Lung (tissue), 11 donors: ENCODE measurements at regions not wholly inside any gene's neighbourhood (a gene's known extent, or its start where the extent isn't known, plus 50 kb on each side); places are given as distances from the start of the nearest gene placed in this dataset.

Source experiments
- ATAC-seq: fragments of 200-7000 bp; cut with Tn5 transposase; one replicate; pipeline ENCODE4 v1.9.1; 2020; ENCODE audit warnings: moderate number of reproducible peaks; ENCODE audit not compliant: insufficient read depth, low FRiP score
- DNase-seq, 3 donors: peaks; one replicate each; pipeline ENCODE4 v3.0.0-alpha.2; 2013 to 2017
- H3K27ac ChIP-seq, 2 donors: one replicate each; pipeline ENCODE4 v1.5.1; 2013; ENCODE audit warnings: mild to moderate bottlenecking in 2 of 2, moderate library complexity in 2 of 2, control low read depth in 1 of 2, inconsistent platforms in 1 of 2, low read depth in 1 of 2, low read length in 1 of 2
- H3K27me3 ChIP-seq, 3 donors: one replicate each; pipeline ENCODE4 v1.5.1; 2013; ENCODE audit warnings: low read length in 2 of 3; ENCODE audit not compliant: control insufficient read depth in 3 of 3, insufficient read depth in 3 of 3
- H3K36me3 ChIP-seq, 4 donors: one replicate each; pipeline ENCODE4 v1.5.1; 2013; ENCODE audit warnings: low read length in 4 of 4, mild to moderate bottlenecking in 1 of 4, moderate library complexity in 1 of 4; ENCODE audit not compliant: control insufficient read depth in 4 of 4, insufficient read depth in 4 of 4
- H3K4me1 ChIP-seq, 5 donors: one replicate each; pipeline ENCODE4 v1.5.1; 2013; ENCODE audit warnings: low read length in 5 of 5, mild to moderate bottlenecking in 2 of 5, moderate library complexity in 1 of 5; ENCODE audit not compliant: control insufficient read depth in 5 of 5, insufficient read depth in 5 of 5
- H3K4me3 ChIP-seq: one replicate; pipeline ENCODE4 v1.5.1; 2013; ENCODE audit warnings: mild to moderate bottlenecking, control low read depth, moderate library complexity
- H3K9ac ChIP-seq, 2 donors: one replicate each; pipeline ENCODE4 v1.5.1; 2013; ENCODE audit warnings: low read length in 2 of 2, control low read depth in 1 of 2; ENCODE audit not compliant: insufficient read depth in 1 of 2
- H3K9me3 ChIP-seq, 4 donors: one replicate each; pipeline ENCODE4 v1.5.1; 2013; ENCODE audit warnings: low read length in 3 of 4, mild to moderate bottlenecking in 1 of 4, moderate library complexity in 1 of 4; ENCODE audit not compliant: control insufficient read depth in 4 of 4, insufficient read depth in 3 of 4
- CTCF ChIP-seq: IDR thresholded peaks from 2 replicates; pipeline ENCODE4 v1.5.1; 2012; ENCODE audit warnings: mild to moderate bottlenecking; ENCODE audit errors: control extremely low read depth, extremely low read depth
- WGBS, 2 donors: extraction: QIAGEN DNeasy Blood & Tissue Kit; methylation state at CpG; one replicate each; pipeline ENCODE4 v1.1.7; 2013; 5-methylcytosine and 5-hydroxymethylcytosine counted together
- donor health status: control.
- donor health status: control.
- donor health status: Bipolar disorder and iron deficiency.
- donor health status: healthy.
- donor health status: DM: yes; HTN: yes; CAD: no.

- no peak overlapping the region for H3K27ac ChIP-seq
- DNase-seq: peak in 2 of 3 donors; percentile 66 to 73
- H3K9me3 ChIP-seq: no peaks in the 10 kb centered on the region
- no peak overlapping the region for H3K9ac ChIP-seq
- H3K4me1 ChIP-seq: peaks cover 0 to 8% (median 2%) of the 10 kb centered on the region in 5 donors
- no peaks in the 10 kb centered on the region for H3K27me3 ChIP-seq
- no peak for ATAC-seq
- H3K4me3 ChIP-seq: no peak overlapping the region
- H3K36me3 ChIP-seq: no peaks in the 10 kb centered on the region
- WGBS, 2 donors: 68 to 78% methylated on average over 5 of the region's 5 CpGs
- TF ChIP-seq CTCF: no peak
These were observed 68.6 kb downstream of the ZC3H11B start for GRCh38 chr1:219544163-219544846.

- H3K4me1 ChIP-seq: peaks cover 0 to 17% (median 4%) of the 10 kb centered on the region in 5 donors
- ATAC-seq: no peak
- H3K27me3 ChIP-seq: no peaks in the 10 kb centered on the region
- H3K4me3 ChIP-seq: no peak overlapping the region
- 81 to 83% methylated on average over 5 of the region's 5 CpGs for WGBS, 2 donors
- no peak for TF ChIP-seq CTCF
- H3K27ac ChIP-seq: no peak overlapping the region
- no peaks in the 10 kb centered on the region for H3K9me3 ChIP-seq
- no peak overlapping the region for H3K9ac ChIP-seq
- DNase-seq: no peak
- H3K36me3 ChIP-seq: no peaks in the 10 kb centered on the region
These were observed 69.9 kb downstream of the ZC3H11B start for GRCh38 chr1:219542828-219543518.

- H3K4me3 ChIP-seq: no peak overlapping the region
- H3K4me1 ChIP-seq: peaks cover 0 to 27% (median 6%) of the 10 kb centered on the region in 5 donors
- no peak for TF ChIP-seq CTCF
- DNase-seq: no peak
- H3K27me3 ChIP-seq: no peaks in the 10 kb centered on the region
- H3K27ac ChIP-seq: no peak overlapping the region
- H3K36me3 ChIP-seq: no peaks in the 10 kb centered on the region
- no peaks in the 10 kb centered on the region for H3K9me3 ChIP-seq
- no peak for ATAC-seq
- H3K9ac ChIP-seq: no peak overlapping the region
These were observed 71.0 kb downstream of the ZC3H11B start for GRCh38 chr1:219541946-219542345.
